HG03060 (cell line): ENCODE measurements at regions not wholly inside any gene's neighbourhood (a gene's known extent, or its start where the extent isn't known, plus 50 kb on each side); places are given as distances from the start of the nearest gene placed in this dataset.

Experiments used
- ATAC-seq: cut with Tn5 transposase; IDR thresholded peaks from one replicate; pipeline ENCODE4 v1.9.1; 2021; ENCODE audit warnings: low read depth, moderate number of reproducible peaks; ENCODE audit not compliant: unreplicated experiment

DNA sequence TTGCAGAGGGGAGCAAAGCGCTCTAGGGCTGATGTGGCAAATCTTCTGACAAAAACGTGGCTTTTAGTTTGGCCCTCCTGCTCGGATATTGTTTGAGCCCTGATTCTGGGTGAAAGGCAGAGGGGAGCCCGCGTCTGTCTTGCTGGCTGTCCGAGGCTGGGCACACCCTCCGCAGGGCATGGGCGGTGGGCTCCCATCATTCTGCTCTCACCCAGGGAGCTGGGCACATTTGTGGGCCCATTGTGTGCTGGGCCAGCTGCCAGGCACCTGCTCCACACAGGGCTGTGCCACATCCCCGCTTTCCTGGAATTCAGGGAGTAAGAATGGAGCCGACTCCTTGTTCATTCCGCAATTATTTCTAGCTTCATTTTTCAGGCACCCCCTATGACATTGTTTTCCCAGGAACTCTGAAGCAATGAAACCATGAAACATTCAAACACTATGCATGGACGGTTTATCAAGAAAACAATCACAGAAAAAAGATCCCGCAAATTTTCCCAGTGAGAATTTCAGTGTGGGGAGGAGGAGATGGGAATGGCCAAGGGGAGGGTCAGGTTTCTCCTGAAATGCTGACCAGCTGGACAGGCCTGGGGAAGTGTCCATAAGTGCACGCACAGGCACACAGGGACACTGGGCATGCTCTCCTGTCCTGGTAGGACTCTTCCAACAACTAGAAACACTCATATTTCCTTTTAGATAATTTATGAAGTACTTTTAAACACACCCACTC, 341.1 kb downstream of the CXCL12 start:
- ATAC-seq: no peak

DNA sequence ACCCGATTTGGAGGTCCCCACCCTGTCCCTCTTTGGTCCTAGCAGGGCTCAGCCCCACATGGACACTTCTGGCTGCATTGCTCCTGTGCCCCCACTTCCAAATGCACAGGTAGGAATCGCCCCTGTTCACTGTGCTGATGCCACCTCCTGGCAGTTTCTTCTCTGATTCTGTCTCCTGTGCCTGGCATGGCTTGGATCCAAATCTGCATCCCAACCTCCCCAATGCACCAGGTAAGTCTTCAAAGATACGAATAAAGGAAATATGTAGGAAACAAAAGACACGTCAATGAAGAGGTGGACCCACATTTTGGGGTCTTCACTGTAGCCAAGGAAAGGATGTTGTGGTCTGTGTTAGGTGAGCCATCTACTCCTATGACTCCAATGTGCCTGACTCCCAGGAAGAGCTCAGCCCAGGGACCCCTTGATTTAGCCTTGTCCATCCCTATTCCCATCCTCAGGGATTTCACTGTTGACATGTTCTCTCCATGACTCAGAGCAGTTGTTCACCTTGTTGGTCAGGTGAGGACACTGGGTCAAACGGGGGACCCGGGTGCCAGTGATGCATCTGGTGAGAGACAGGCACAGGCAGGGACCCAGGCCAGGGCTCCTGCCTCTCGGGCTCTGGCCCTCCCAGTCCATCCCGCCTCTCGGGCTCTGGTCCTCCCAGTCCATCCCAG, 341.8 kb downstream of the CXCL12 start:
- no peak for ATAC-seq

DNA sequence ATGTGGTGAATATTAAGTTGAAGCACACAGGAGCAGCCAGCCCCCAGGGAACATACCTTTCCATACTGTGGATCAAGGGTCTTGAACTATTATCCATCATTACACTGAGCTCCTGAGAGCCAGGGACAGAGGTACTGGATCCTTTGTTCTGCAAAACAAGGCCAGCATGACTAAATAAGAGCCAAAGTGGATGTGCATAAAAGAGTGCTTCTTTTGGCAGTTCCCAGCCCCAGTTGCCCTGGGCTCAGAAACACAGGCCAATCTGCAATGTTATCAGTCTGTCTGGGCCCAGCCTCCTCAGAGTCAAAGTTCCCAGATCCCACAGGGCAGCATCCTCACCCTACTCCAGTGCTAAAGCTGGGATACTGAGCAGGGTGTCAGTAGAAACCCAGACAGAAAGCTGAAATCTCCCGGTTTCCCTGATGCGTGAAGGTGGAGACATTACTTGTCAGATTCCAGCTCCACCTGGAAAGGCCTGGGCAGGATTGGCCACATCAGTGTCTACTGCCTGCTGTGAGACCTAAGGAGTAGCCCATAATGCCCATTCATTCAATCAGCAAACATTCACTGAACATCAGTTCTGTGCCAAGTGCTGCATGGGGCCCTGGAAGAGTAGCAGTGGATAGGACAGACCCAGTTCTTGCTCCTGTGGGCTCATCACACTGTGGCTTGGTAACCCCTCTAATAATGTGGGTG, 342.7 kb downstream of the CXCL12 start:
- ATAC-seq: no peak

DNA sequence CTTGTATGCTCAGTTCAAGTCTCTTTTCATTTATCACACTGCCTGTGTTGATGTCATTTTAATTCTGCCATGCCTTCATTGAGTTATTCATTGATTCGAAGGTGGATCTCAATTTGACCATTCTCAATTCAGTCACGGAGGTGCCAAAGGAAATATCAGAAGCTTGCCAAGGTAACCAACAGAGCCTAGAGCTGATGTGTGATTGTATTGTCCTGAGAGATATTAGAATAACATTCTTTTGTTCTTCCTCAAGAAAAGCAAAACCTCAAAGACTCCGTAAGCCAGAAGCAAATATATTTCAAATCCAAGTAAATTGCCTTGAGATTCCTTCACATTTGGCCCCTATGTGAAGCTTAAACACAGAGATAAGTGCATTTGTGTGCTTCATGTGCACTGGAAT, 345.3 kb downstream of the CXCL12 start:
- no peak for ATAC-seq

DNA sequence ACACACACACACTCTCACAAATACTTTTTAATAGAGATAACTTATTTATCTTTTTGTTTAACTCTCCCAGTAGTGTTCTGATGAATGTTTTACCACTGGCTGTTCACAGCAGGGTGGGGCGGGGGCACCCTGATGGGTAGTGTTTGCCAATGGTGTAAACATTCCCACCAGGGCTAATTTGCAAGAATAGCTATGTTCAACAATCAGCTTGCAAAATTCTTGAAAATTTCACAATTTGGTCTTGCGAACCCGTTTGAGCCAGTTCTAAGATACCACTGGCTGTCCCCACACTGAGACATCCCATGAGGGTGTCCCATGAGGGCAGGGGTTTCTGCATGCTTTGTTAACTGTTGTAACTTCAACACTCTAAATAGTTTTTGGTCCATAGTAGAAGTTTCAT, 348.5 kb downstream of the CXCL12 start:
- ATAC-seq: no peak

DNA sequence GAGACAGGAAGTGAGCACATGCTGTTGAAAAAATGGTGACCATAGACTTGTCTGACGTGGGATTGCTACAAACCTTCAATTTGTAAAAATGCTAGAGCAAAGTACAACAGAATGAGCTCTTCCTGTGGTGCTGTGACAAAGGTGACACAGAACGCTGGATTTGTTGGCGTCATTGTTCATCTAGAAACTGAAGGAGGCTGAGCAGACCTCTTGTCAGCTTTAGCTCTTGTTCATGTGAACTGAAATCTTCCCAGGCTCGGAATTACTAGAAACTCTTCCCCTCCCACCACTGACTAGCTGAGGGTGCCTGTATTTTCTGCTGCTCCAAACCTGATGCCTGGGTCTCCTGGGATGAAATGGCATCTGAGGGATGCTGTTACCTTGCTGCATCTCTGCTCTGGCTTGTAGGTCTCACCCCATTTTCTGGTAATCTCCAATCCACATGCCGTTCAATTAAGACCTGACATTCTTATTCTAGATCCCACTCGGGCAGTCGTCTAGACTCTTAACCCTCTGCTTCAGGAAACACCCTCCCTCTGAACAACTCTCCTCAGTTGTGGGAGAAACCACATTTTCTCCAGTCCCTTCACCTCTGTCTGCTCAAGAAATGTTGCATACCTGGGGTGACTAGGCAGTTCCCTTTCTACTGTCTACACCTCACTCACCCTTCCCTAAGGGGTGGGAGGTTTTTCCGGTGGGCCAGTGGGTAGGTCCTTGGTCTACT, 349.3 kb downstream of the CXCL12 start:
- no peak for ATAC-seq

DNA sequence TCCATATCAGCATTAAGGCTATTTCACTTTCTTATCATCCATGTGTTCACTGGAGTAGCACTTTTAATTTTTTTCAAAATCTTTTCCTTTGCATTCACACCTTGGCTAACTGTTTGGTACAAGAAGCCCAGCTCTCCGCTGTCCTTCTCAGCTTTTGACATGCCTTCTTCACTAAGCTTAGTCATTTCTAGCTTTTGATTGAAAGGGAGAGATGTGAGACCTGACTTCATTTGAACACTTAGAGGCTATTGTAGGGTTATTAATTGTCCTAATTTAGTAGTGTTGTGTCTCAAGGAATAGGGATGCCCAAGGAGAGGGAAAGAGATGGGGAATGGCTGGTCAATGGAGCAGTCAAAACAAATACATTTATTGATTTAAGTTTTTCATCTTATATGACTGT, 350.0 kb downstream of the CXCL12 start:
- ATAC-seq: no peak

DNA sequence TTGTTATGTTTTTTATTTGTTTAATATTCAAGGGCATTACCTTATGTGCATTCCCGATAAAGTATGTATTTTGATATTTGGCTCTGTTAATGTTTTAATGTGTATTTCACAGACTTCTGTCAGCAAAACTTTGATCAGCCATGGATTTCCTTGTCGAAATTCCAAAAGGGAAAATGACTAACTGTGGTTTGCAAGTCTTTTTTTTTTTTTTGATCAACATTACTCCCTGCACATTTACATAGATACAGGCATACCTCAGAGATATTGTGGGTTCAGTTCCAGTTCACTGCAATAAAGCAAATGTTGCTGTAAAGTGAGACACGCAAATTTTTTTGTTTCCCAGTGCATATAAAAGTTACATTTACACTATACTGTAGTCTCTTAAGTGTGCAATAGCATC, 351.9 kb downstream of the CXCL12 start:
- no peak for ATAC-seq

DNA sequence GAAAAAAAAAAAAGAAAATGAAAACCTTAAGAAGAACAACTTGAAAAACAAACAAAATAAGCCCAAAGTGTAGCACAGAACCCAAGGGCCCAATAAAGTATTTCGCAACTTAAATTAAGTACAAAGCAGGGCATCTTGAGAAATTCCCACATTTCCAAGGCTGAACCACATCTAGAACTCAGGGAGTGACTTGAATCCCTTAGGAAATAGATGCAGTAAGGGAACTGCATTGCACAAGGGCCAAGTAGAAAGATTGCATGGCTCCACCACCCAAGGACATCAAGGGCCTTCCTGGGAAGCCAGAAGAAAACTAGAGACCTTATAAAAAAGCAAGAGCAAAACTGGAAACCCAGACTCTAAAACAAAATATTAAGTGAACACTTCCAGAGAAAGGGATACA, 352.7 kb downstream of the CXCL12 start:
- no peak for ATAC-seq

DNA sequence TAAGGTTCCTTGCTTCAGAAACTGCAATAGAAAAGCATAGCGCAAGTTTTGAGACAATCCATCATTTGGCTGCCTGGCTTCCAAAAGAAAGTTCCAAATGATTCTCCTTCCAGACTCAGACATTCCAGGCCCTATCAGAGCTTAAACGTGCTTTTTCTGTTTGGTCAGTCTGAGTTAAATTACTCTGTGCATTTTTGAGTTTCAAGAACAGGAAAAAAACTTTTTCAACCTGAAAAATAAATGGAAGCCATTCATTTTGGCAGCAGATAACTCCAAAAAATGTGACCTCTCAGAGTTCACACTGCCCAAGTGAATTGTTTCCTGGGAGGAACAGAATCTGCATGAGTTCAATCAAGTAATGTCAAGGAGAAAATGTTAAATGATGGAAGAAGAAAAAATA, 354.2 kb downstream of the CXCL12 start:
- no peak for ATAC-seq

DNA sequence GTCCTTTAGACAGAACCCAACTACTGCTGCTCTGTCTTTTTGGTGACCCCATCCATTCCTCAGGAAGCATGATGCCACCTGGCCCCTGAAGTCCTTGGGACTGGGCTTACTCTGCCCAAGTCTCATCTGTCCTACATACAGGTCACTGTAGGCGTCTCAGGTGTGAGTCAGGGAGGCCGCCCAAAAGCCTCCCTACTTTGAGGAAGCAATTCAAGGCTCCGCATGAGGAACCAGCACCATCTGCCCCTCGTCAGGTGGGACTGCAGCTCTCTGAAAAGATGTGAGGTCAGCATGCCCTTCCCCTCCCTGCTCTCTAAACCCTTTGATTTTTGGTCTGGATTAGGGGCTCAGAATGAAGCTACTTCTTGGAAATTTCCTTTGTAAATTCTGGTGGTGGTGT, 354.8 kb downstream of the CXCL12 start:
- peak; percentile 88 for ATAC-seq

DNA sequence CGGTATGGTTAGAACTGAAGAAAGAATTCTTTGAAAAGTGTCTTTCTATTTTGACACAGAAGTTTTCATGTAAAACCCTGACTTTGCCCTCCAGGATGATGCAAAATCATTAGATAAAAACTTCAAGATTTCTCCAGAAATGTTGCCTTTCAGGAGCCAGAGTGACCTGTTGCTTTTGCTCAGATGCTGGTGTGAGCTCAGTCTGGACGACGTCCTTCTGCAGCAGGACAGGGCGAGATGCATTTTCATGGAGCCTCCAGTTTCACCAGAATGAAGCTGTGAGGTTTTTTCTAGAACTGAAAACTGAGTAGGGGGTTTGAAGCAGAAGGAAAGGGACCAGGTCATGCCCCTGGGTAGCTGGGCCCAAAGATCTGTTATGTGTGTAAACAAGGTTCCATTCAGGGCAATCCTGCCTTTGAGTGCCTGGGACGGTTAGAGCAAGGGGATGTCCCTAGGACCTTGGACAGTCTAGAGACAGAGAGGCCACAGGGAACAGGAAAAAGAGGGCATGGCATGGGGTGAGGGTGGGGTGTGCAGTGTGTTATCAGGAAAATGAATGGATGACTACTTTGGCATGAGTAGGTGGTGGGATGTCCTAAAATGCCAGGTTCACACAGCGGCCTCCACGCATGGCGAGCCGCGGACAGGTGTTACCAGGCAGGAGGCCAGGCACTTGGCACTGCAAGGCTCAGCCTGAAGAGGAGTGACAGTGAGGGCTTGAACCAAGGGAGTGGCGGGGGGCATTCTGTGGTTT, 356.3 kb downstream of the CXCL12 start:
- no peak for ATAC-seq

DNA sequence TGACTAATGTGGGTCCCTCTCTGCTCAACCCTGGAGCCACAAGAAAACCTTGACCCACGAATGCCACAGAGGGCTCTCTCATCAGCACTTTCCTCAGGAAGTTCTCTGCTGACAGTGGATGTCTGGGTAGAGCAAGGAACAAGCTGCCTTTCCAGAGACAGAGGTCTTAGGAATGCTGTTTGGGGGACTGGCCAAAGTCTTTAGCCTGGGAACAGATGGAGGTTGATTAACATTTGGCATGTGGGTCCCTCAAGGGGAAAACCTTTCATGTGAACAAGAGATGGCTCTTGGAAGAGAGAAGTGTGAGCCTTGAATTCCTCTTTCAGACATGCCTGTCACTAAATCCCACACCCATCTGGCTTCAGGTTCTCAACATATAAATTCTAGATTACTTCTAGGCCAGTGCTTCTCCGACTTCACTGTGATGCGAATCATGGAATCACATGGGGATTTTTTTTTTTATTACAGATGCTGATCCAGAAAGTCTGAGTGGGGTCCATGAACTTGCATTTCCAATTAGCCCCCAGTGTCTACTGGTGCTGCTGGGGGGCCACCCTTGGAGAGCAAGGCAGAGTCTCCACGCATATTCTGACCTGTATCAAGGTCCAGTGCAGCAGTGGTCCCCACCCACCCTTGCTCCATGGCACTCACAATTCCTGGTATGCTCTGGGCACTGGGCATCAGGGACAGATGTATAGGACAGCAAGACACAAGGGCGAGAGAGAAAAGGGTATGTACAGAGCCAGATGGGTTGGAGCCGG, 360.4 kb downstream of the CXCL12 start:
- no peak for ATAC-seq

DNA sequence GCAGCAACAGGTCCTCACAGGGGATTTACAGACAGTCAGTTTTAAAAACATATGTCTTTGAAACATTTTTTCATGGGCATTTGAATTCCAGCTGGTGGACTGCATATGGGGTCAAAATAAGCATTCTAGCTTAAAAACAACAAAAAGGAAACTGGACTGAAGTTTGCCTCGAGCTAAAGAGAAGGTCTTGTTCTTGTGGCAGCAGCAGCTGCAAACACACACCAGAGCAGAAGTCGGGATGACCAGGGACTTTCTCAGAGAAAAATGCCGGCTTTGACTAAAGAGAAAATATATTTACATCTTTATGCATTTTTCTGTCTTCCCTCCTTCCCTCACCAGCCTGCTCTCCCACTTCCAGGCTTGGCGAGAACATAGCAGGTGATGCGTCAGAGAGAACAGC, 361.4 kb downstream of the CXCL12 start:
- no peak for ATAC-seq

DNA sequence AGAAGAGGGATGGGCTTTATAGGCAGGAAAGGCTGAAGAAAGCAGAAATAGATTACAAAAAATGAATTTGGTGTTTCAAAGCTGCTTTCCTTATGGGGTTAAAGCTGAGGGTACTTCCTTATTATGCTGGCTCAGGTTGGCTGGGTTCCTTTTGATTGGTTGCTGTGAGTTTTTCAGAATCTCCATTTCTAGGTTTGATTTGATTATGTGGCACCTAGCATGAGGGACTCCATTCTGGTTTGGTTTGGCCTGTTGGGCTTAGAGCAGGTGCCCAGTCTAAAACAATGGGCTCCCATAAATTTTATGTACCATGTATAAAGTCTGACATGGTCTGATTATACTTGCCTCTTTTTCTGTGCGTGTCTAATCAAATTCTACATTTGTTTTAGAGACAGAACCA, 362.7 kb downstream of the CXCL12 start:
- no peak for ATAC-seq

DNA sequence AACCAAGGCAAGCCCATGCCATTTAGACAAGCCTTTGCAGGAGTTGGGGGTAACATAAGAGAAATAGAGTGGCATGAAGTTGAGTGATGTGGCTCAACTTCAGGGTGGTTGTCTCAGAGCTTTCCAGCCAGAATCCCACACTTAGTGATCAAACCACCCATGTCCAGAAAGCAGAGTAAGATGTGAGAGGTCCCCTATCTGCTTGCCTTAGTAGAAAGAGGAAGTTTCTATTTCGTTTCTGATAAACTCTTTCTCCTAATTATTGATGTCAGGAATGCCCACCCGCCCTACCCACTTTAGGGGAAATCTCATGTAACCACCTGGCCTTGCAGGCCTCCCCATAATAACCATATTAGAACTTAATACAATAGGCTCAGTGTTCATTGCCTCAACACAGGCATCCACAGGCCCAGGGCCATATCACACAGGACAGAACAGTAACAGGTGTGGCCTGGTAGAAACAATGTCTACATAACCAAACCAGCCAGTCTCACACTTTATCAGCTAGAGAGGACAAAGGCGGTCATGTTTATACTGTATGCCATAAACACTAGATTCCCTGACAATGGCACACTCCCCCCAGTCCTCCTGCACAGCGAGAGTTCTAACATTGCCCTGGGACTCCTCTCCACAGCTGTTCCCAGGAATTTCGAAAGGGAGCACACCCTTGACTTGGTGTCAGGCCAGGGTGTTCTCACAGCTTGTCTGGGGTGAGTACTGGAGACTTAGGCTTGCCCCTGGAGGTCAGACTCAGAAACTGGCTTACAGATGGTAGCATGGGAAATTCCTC, 364.4 kb downstream of the CXCL12 start:
- ATAC-seq: no peak

DNA sequence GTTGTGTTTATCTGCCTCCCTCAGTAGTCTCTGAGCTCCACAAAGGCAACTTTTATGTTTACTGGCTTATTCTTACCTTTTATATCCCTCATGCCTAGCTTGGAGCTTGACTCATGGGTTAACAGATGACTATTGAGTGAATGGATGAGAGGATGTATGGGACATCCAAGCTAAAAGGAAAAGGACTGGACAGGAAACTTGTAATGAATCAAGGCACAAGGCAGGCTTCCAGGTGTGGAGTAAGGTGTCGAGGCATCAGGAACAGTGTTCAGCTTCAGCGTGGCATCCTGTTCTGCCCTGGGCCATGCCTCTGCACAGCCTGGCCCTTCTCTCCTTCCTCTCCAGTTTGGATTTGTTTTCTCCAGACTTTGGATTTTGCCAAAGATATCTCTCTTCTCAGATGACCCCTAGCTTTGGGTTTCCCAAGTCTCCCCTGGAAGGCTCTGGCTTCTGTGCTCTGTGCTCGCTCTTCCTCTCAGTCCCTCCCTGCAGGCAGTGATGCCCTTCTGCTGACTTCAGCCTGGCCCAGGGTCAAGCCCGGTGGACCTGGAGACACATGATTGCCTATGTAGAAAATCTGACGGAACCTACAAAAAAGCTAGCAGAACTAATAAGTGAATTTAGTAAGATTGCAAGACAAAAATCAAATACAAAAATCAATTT, 367.3 kb downstream of the CXCL12 start:
- no peak for ATAC-seq
